ENCODE measurements at regions not wholly inside any gene's neighbourhood (a gene's known extent, or its start where the extent isn't known, plus 50 kb on each side); places are given as distances from the start of the nearest gene placed in this dataset.

DNA sequence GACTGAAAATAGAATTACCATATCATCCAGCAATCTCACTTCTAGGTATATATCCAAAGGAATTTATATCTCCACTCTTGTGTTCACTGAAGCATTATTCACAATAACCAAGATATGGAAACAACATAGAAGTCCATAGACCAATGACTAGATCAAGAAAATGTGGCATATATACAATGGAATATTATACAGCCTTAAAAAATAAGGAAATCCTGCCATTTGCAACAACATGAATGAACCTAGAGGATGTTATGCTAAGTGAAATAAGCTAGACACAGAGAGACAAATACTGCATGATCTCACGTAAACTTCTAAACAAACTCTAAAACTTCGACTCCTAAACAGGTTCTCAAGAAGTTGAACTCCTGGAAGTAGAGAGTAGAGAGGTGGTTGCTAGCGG, 254.5 kb downstream of the SKIDA1 start:
- in situ Hi-C loops (cut with HindIII; ENCODE audit: low pct_unique_long_range_greater_than_20kb, low sequenced_read_pairs), result no loop called here
- H3K9me3 ChIP-seq (ENCODE audit: control insufficient read depth, insufficient read depth, low read depth, low read length), result no peaks in the 10 kb centered on the region
- no peaks in the 10 kb centered on the region for H3K36me3 ChIP-seq (ENCODE audit: control insufficient read depth, insufficient read depth, low read length)
- CTCF ChIA-PET, result interaction anchor here (0.6 to 1.5 kb wide), 2 partner anchors 193 to 416 kb away, joined by 3 to 5 read pairs; no protein-coding TSS in a partner anchor
- peak overlapping the region; percentile 72; the same call in 1 of the 2 replicates for H3K27ac ChIP-seq (ENCODE audit: low read length)
- POLR2A ChIA-PET, result no interaction called here
- no peak overlapping the region for H3K4me3 ChIP-seq (ENCODE audit: low read depth in 2 of 2, low read length in 2 of 2)
- intact Hi-C loops (cut with micrococcal nuclease; ENCODE audit: unreplicated experiment), result loop anchor here (2.0 to 5.0 kb wide), 2 partner anchors 194 to 412 kb away; no protein-coding TSS in a partner anchor
- no peaks in the 10 kb centered on the region for H3K27me3 ChIP-seq (ENCODE audit: control insufficient read depth, insufficient read depth, low read length)
- TF ChIP-seq, protein P1, sequence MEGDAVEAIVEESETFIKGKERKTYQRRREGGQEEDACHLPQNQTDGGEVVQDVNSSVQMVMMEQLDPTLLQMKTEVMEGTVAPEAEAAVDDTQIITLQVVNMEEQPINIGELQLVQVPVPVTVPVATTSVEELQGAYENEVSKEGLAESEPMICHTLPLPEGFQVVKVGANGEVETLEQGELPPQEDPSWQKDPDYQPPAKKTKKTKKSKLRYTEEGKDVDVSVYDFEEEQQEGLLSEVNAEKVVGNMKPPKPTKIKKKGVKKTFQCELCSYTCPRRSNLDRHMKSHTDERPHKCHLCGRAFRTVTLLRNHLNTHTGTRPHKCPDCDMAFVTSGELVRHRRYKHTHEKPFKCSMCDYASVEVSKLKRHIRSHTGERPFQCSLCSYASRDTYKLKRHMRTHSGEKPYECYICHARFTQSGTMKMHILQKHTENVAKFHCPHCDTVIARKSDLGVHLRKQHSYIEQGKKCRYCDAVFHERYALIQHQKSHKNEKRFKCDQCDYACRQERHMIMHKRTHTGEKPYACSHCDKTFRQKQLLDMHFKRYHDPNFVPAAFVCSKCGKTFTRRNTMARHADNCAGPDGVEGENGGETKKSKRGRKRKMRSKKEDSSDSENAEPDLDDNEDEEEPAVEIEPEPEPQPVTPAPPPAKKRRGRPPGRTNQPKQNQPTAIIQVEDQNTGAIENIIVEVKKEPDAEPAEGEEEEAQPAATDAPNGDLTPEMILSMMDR (IDR thresholded peaks at IDR 0.05), result no peak
- TF ChIP-seq, protein P2, sequence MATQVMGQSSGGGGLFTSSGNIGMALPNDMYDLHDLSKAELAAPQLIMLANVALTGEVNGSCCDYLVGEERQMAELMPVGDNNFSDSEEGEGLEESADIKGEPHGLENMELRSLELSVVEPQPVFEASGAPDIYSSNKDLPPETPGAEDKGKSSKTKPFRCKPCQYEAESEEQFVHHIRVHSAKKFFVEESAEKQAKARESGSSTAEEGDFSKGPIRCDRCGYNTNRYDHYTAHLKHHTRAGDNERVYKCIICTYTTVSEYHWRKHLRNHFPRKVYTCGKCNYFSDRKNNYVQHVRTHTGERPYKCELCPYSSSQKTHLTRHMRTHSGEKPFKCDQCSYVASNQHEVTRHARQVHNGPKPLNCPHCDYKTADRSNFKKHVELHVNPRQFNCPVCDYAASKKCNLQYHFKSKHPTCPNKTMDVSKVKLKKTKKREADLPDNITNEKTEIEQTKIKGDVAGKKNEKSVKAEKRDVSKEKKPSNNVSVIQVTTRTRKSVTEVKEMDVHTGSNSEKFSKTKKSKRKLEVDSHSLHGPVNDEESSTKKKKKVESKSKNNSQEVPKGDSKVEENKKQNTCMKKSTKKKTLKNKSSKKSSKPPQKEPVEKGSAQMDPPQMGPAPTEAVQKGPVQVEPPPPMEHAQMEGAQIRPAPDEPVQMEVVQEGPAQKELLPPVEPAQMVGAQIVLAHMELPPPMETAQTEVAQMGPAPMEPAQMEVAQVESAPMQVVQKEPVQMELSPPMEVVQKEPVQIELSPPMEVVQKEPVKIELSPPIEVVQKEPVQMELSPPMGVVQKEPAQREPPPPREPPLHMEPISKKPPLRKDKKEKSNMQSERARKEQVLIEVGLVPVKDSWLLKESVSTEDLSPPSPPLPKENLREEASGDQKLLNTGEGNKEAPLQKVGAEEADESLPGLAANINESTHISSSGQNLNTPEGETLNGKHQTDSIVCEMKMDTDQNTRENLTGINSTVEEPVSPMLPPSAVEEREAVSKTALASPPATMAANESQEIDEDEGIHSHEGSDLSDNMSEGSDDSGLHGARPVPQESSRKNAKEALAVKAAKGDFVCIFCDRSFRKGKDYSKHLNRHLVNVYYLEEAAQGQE (IDR thresholded peaks at IDR 0.05; ENCODE audit: insufficient read depth in 1 of 2, low read depth in 2 of 2, low read length in 1 of 2), result no peak
- TF ChIP-seq SIN3A (IDR thresholded peaks at IDR 0.05; ENCODE audit: borderline replicate concordance, insufficient read depth, low read depth, low read length) (no peak), POLR2AphosphoS5 (IDR thresholded peaks at IDR 0.05; ENCODE audit: low read depth, low read length) (no peak), TCF7L2 (IDR thresholded peaks at IDR 0.05; ENCODE audit: low read depth, low read length) (no peak)
- no peak for DNase-seq (ENCODE audit: low read depth, low spot score)
- ATAC-seq, result no peak
- no TSS peak for BruUV-seq (replicated peaks)
- peaks cover 17% of the 10 kb centered on the region for H3K4me1 ChIP-seq (ENCODE audit: control insufficient read depth, insufficient read depth, low read length)

DNA sequence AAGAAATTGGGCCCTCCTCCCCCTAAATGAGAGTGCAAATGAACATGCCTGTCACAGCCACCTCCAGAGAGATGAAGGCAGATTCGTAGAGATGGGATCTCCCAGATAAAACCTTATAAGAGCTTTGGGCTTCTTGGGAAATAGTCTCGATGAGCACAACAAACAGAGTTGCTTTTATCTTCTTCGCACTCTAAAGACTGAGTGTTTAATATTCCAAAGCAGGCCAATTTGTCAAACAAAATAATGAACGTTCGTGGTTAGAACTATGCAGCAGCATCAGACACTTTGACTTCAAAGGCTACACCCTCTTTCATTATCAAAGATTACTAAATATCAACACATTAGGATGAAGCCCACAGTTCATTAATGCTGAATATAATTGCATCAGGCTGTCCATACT, 256.2 kb downstream of the SKIDA1 start:
- H3K9me3 ChIP-seq (ENCODE audit: control insufficient read depth, insufficient read depth, low read depth, low read length), result no peaks in the 10 kb centered on the region
- no peak for ATAC-seq
- no TSS peak for BruUV-seq (replicated peaks)
- in situ Hi-C loops (cut with HindIII; ENCODE audit: low pct_unique_long_range_greater_than_20kb, low sequenced_read_pairs) (no loop called here), intact Hi-C loops (cut with micrococcal nuclease; ENCODE audit: unreplicated experiment) (loop anchor here (10.0 kb wide), 1 partner anchor 94 kb away; no protein-coding TSS in a partner anchor)
- no peaks in the 10 kb centered on the region for H3K36me3 ChIP-seq (ENCODE audit: control insufficient read depth, insufficient read depth, low read length)
- no peak overlapping the region for H3K4me3 ChIP-seq (ENCODE audit: low read depth in 2 of 2, low read length in 2 of 2)
- peak overlapping the region; percentile 63; the same call in 1 of the 2 replicates for H3K27ac ChIP-seq (ENCODE audit: low read length)
- ChIA-PET POLR2A (no interaction called here), CTCF (interaction anchor here (0.6 kb wide), 1 partner anchor 455 kb away, joined by 5 read pairs; no protein-coding TSS in a partner anchor)
- TF ChIP-seq POLR2AphosphoS5 (IDR thresholded peaks at IDR 0.05; ENCODE audit: low read depth, low read length) (no peak), TCF7L2 (IDR thresholded peaks at IDR 0.05; ENCODE audit: low read depth, low read length) (no peak), SIN3A (IDR thresholded peaks at IDR 0.05; ENCODE audit: borderline replicate concordance, insufficient read depth, low read depth, low read length) (no peak)
- TF ChIP-seq, protein P1 (IDR thresholded peaks at IDR 0.05), result no peak
- TF ChIP-seq, protein P2 (IDR thresholded peaks at IDR 0.05; ENCODE audit: insufficient read depth in 1 of 2, low read depth in 2 of 2, low read length in 1 of 2), result no peak
- peaks cover 17% of the 10 kb centered on the region for H3K4me1 ChIP-seq (ENCODE audit: control insufficient read depth, insufficient read depth, low read length)
- H3K27me3 ChIP-seq (ENCODE audit: control insufficient read depth, insufficient read depth, low read length), result no peaks in the 10 kb centered on the region
- DNase-seq (ENCODE audit: low read depth, low spot score), result no peak
